Vagina (tissue), 2 donors: ENCODE measurements at regions not wholly inside any gene's neighbourhood (a gene's known extent, or its start where the extent isn't known, plus 50 kb on each side); places are given as distances from the start of the nearest gene placed in this dataset.
A peak's percentile ranks its signal among the peaks of the same experiment; 100 is the strongest.

Experiments used
- DNase-seq, 2 donors: peaks; one replicate each; pipeline ENCODE4 v3.0.0-alpha.2; 2017; ENCODE audit errors: extremely low spot score in 2 of 2
- H3K27ac ChIP-seq: fragments of 200-600 bp; sonication (generic); one replicate; pipeline ENCODE4 v1.5.1; 2019
- H3K27me3 ChIP-seq: fragments of 200-600 bp; sonication (generic); one replicate; pipeline ENCODE4 v1.5.1; 2019
- H3K36me3 ChIP-seq, 2 donors: fragments of 200-600 bp; sonication (generic); one replicate each; pipeline ENCODE4 v1.5.1; 2017 to 2019
- H3K4me1 ChIP-seq: fragments of 200-600 bp; sonication (generic); one replicate; pipeline ENCODE4 v1.5.1; 2019
- H3K4me3 ChIP-seq, 2 donors: fragments of 200-600 bp; sonication (generic); 1 replicate in 1 of 2; 2 replicates in 1 of 2; pipeline ENCODE4 v1.5.1; 2016 to 2019
- H3K9me3 ChIP-seq: fragments of 200-600 bp; sonication (generic); one replicate; pipeline ENCODE4 v1.5.1; 2019
- POLR2A ChIP-seq, 2 donors: fragments of 450-650 bp; IDR thresholded peaks; one replicate each; pipeline ENCODE4 v1.6.1; 2017; ENCODE audit warnings: antibody characterized with exemption in 2 of 2, mild to moderate bottlenecking in 2 of 2, moderate library complexity in 2 of 2
- POLR2AphosphoS5 ChIP-seq, 2 donors: sonication (generic); formaldehyde crosslinking; IDR thresholded peaks; one replicate each; pipeline ENCODE4 v1.9.0; 2017; ENCODE audit warnings: antibody characterized with exemption in 2 of 2, mild to moderate bottlenecking in 2 of 2, low read depth in 1 of 2; ENCODE audit not compliant: insufficient read depth in 1 of 2
- intact Hi-C: fragments of 100-400 bp; cut with DNase I; formaldehyde crosslinking; loops from one replicate; pipeline ENCODE4 v1.15.1; 2023
- TF ChIP-seq, protein P1 (sequence below), 3 experiments: fragments of 450-650 bp in 2 of 3; fragments of 200-600 bp in 1 of 3; sonication (generic) in 1 of 3; IDR thresholded peaks; one replicate each; pipeline ENCODE4 v1.5.1; 2017 to 2019; ENCODE audit warnings: antibody characterized with exemption in 3 of 3, mild to moderate bottlenecking in 2 of 3, moderate library complexity in 2 of 3

DNA sequence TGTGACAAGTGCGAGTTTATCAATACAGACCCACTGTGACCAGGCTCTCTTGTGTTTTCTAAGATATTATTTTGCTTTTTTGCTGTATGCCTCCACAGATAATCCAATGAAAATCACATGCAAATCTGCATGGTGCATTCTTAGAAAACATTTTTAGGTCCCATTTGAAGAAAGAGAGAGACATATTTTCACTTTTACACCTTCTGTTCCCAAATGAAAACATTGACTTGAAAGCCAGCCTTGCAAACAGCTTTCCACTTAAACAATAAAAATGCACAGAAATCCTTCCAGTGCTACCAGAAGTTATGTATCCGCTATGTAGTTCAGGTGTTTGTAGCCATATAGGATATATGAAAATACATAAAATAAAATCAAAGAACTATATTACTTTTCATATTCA, 618.0 kb downstream of the CDH26 start:
- H3K4me1 ChIP-seq = no peaks in the 10 kb centered on the region
- intact Hi-C loops = no loop called here
- H3K9me3 ChIP-seq = no peaks in the 10 kb centered on the region
- H3K27ac ChIP-seq = no peak overlapping the region
- no peaks in the 10 kb centered on the region for H3K27me3 ChIP-seq
- TF ChIP-seq, protein P1, sequence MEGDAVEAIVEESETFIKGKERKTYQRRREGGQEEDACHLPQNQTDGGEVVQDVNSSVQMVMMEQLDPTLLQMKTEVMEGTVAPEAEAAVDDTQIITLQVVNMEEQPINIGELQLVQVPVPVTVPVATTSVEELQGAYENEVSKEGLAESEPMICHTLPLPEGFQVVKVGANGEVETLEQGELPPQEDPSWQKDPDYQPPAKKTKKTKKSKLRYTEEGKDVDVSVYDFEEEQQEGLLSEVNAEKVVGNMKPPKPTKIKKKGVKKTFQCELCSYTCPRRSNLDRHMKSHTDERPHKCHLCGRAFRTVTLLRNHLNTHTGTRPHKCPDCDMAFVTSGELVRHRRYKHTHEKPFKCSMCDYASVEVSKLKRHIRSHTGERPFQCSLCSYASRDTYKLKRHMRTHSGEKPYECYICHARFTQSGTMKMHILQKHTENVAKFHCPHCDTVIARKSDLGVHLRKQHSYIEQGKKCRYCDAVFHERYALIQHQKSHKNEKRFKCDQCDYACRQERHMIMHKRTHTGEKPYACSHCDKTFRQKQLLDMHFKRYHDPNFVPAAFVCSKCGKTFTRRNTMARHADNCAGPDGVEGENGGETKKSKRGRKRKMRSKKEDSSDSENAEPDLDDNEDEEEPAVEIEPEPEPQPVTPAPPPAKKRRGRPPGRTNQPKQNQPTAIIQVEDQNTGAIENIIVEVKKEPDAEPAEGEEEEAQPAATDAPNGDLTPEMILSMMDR (IDR thresholded peaks at IDR 0.05) = no peak
- TF ChIP-seq POLR2A (IDR thresholded peaks at IDR 0.05) = no peak
- TF ChIP-seq POLR2AphosphoS5 (IDR thresholded peaks at IDR 0.05; ENCODE audit: insufficient read depth in 1 of 2, low read depth in 1 of 2) = no peak
- no peak for DNase-seq
- no peaks in the 10 kb centered on the region for H3K36me3 ChIP-seq
- no peak overlapping the region for H3K4me3 ChIP-seq

DNA sequence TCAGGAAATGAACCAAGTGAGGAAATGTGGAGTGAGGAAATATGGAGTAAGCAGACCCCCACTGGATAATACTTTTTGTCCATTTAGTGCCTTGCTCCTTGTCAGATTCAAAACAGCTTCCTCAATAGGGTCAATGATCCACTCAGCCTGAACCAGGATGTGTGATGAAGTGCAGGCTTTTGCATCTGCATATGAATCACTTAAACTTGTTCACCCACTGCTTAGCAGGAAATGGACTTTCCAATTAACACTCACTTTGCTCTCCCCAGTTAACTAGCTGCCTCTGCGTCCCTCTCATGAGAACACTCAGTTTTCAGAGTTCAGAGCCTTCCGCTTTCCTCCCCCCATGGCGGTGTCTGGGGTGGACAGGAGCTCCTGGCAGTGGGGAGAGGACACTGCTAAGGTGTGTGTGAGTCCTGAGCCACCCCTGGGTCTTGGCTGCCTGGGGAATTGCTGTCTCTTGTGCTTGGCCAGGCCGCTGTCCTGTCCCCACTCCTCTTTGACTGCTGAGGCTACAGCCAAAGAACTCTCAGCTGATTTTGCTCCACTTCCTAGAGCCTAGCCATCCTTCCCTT, 621.8 kb downstream of the CDH26 start:
- TF ChIP-seq POLR2A (IDR thresholded peaks at IDR 0.05) (no peak), POLR2AphosphoS5 (IDR thresholded peaks at IDR 0.05; ENCODE audit: insufficient read depth in 1 of 2, low read depth in 1 of 2) (no peak)
- TF ChIP-seq, protein P1 (IDR thresholded peaks at IDR 0.05) = no peak
- intact Hi-C loops = no loop called here
- H3K4me3 ChIP-seq = no peak overlapping the region
- no peak overlapping the region for H3K27ac ChIP-seq
- H3K36me3 ChIP-seq = no peaks in the 10 kb centered on the region
- no peaks in the 10 kb centered on the region for H3K27me3 ChIP-seq
- no peaks in the 10 kb centered on the region for H3K4me1 ChIP-seq
- H3K9me3 ChIP-seq = no peaks in the 10 kb centered on the region
- DNase-seq = peak in 1 of 2 donors; percentile 58

DNA sequence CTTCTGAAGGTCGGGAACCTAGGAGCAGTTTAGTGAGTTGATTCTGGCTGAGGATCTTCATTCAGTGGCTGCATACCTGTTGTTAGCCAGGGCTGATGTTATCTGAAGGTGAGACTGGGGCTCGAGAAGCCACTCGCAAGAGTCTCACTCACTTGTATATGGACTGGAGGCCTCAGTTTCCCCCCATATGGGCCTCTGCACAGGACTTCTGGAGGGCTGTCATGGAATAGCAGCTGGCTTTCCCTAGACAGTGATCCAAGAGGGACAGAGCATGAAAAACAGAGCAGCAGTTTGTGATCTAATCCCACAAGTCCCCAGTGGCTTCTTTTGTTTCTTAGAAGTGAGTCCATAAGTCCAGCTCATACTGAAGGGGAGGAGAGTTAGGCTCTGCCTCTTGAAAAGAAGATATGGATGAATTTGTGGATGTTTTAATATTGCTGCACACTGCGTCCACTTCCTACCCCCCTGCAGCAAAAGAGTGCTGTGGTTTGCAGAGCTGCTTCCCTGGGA, 623.4 kb downstream of the CDH26 start:
- no peaks in the 10 kb centered on the region for H3K27me3 ChIP-seq
- peak in 1 of 2 donors; percentile 67 for DNase-seq
- no peaks in the 10 kb centered on the region for H3K36me3 ChIP-seq
- peaks cover 5% of the 10 kb centered on the region for H3K4me1 ChIP-seq
- no peaks in the 10 kb centered on the region for H3K9me3 ChIP-seq
- H3K4me3 ChIP-seq = no peak overlapping the region
- no peak overlapping the region for H3K27ac ChIP-seq
- TF ChIP-seq POLR2A (IDR thresholded peaks at IDR 0.05) (no peak), POLR2AphosphoS5 (IDR thresholded peaks at IDR 0.05; ENCODE audit: insufficient read depth in 1 of 2, low read depth in 1 of 2) (no peak)
- TF ChIP-seq, protein P1 (IDR thresholded peaks at IDR 0.05) = no peak
- intact Hi-C loops = no loop called here

DNA sequence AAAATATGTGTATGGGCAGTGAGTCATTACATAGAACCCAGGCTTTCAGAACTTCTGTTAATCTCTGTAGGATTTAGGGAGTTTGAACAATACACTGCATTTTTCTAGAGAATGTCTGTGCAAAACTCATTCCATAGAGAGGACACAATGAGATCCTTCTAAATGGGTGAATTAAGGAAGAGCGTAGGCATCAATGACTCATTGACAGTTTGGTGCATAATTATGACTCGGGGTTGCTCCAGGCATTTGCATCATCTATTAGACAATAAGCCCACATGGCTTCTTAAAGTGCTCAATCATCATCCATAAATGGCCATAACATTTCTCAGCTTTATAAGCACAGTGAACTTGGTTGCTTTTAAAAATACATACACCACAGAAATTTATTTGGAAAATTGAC, 625.5 kb downstream of the CDH26 start:
- no peaks in the 10 kb centered on the region for H3K27me3 ChIP-seq
- no peak overlapping the region for H3K4me3 ChIP-seq
- intact Hi-C loops = no loop called here
- H3K27ac ChIP-seq = no peak overlapping the region
- TF ChIP-seq POLR2AphosphoS5 (IDR thresholded peaks at IDR 0.05; ENCODE audit: insufficient read depth in 1 of 2, low read depth in 1 of 2) (no peak), POLR2A (IDR thresholded peaks at IDR 0.05) (no peak)
- TF ChIP-seq, protein P1 (IDR thresholded peaks at IDR 0.05) = no peak
- H3K9me3 ChIP-seq = no peaks in the 10 kb centered on the region
- peaks cover 13% of the 10 kb centered on the region for H3K4me1 ChIP-seq
- no peak for DNase-seq
- H3K36me3 ChIP-seq = no peaks in the 10 kb centered on the region

DNA sequence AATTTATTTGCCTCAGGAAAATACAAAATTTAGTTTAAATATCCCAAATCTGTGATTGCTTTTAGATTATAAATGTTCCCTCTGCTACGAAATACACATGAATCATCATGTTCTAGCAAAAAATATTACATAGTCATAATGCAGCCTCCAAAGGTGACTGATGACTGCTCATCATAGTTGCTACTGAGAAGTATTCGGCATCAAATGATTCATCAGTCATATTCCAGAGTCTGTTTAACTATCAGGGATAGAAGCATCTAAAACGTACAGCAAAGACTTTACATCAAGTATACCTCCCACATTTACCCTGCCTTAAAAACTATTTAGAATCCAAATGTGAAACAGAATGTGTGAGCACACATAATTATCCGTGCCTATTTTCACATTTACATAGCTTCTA, 626.0 kb downstream of the CDH26 start:
- TF ChIP-seq POLR2A (IDR thresholded peaks at IDR 0.05) (no peak), POLR2AphosphoS5 (IDR thresholded peaks at IDR 0.05; ENCODE audit: insufficient read depth in 1 of 2, low read depth in 1 of 2) (no peak)
- TF ChIP-seq, protein P1 (IDR thresholded peaks at IDR 0.05) = no peak
- Histone ChIP-seq H3K27me3 (no peaks in the 10 kb centered on the region), H3K9me3 (no peaks in the 10 kb centered on the region), H3K27ac (no peak overlapping the region), H3K36me3 (no peaks in the 10 kb centered on the region), H3K4me1 (peaks cover 13% of the 10 kb centered on the region), H3K4me3 (no peak overlapping the region)
- no peak for DNase-seq
- intact Hi-C loops = no loop called here
